Adrenal gland (tissue), 9 donors: ENCODE measurements at regions not wholly inside any gene's neighbourhood (a gene's known extent, or its start where the extent isn't known, plus 50 kb on each side); places are given as distances from the start of the nearest gene placed in this dataset.

Source experiments
- DNase-seq, 7 donors: peaks; one replicate each; pipeline ENCODE4 v3.0.0-alpha.2; 2019 to 2020
- H3K27ac ChIP-seq, 5 donors: fragments of 200-600 bp; sonication (generic) in 4 of 5; 1 replicate in 3 of 5; 2 replicates in 2 of 5; pipeline versions ENCODE4 v1.5.1 to v1.8.0; 2016 to 2020; ENCODE audit warnings: mild to moderate bottlenecking in 1 of 5
- H3K27me3 ChIP-seq: fragments of 200-600 bp; 2 replicates; pipeline ENCODE4 v1.8.0; 2021
- H3K36me3 ChIP-seq, 2 donors: fragments of 200-600 bp; replicated peaks in 1 of 2; 1 replicate in 1 of 2; 2 replicates in 1 of 2; pipeline versions ENCODE4 v1.5.1 to v1.8.0; 2018 to 2022
- H3K4me1 ChIP-seq, 2 donors: fragments of 200-600 bp; replicated peaks in 1 of 2; 1 replicate in 1 of 2; 2 replicates in 1 of 2; pipeline versions ENCODE4 v1.5.1 to v1.8.0; 2018 to 2021
- H3K4me3 ChIP-seq, 4 donors: fragments of 200-600 bp; sonication (generic) in 3 of 4; one replicate each; pipeline ENCODE4 v1.5.1; 2016 to 2018
- H3K9me3 ChIP-seq, 3 donors: fragments of 200-600 bp; sonication (generic) in 1 of 3; replicated peaks in 1 of 3; 1 replicate in 2 of 3; 2 replicates in 1 of 3; pipeline versions ENCODE4 v1.5.1 to v1.8.0; 2016 to 2021
- POLR2A ChIP-seq, 2 donors: fragments of 450-650 bp; IDR thresholded peaks; one replicate each; pipeline ENCODE4 v1.6.1; 2017; ENCODE audit warnings: antibody characterized with exemption in 2 of 2, mild to moderate bottlenecking in 2 of 2, moderate library complexity in 1 of 2
- WGBS, 4 donors: extraction: QIAGEN DNeasy Blood & Tissue Kit in 2 of 4; methylation state at CpG; one replicate each; pipeline versions ENCODE4 v1.1.5 to v1.1.7; 2013 to 2017; 5-methylcytosine and 5-hydroxymethylcytosine counted together
- intact Hi-C, 2 donors: fragments of 100-400 bp; cut with DNase I; formaldehyde crosslinking; loops; one replicate each; pipeline versions ENCODE4 v1.14.1 to v1.15.0; 2022 to 2023
- TF ChIP-seq, protein P1 (sequence below), 6 experiments: fragments of 450-650 bp in 4 of 6; fragments of 200-600 bp in 2 of 6; sonication (generic) in 1 of 6; IDR thresholded peaks; 1 replicate in 5 of 6; 2 replicates in 1 of 6; pipeline versions ENCODE4 v1.5.1 to v1.8.0; 2016 to 2021; ENCODE audit warnings: antibody characterized with exemption in 6 of 6, mild to moderate bottlenecking in 2 of 6, moderate library complexity in 1 of 6
- donor health status: healthy with polysubstance abuse.
- donor health status: Bipolar disorder and iron deficiency.
- donor health status: DM: yes; HTN: yes; CAD: no.
- donor health status: DM: no; HTN: no; CAD: no.
- donor health status: DM: no; HTN: no; CAD: no.

DNA sequence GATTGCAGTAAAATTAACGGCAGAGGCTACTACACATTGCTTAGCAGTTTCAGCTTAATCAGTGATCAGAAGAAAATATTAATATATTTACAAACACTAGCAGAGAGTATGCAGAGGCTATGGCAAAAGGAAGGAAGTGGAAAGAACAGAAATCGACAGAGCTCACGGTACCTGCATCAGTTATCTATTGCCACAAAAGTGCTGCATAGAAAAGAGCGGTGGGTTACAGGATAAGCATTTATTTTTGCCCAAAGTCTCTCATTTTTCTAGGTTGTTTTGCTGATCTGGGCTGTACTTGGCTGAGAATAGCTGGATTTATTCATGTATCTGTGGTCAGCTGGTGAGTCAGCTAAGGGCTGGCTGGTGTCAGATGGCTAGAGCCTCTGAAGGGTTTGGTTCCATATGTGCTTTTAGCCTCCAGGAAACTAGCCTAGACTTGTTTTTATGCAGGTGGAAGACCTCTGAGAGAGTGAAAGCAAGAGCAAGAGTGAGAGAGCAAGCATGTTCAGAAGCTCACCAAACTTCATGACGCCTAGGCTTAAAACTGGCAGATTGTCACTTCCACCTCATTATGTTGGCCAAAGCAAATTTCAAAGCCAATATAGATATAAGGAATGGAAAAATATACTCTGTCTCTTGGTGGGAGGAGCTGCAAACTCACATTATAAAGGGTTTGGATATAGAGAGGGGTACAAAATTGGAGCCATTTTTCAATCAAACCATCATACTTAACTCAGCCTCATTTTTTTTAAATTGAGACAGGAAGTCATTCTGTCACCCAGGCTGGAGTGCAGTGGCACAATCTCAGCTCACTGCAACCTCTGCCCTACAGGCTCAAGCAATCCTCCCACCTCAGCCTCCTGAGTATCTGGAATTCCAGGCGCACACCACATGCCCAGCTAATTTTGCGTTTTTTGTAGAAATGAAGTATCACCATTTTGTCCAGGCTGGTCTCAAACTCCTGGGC is 153.2 kb upstream of the RPL34 start:
- H3K36me3 ChIP-seq, result no peaks in the 10 kb centered on the region
- intact Hi-C loops, result no loop called here
- peak in 2 of 7 donors; percentile 7 to 24 for DNase-seq
- WGBS, 4 donors, result 79 to 88% (median 86%) methylated on average over 7 of the region's 7 CpGs
- no peak overlapping the region for H3K4me3 ChIP-seq
- H3K9me3 ChIP-seq, result no peaks in the 10 kb centered on the region
- TF ChIP-seq, protein P1, sequence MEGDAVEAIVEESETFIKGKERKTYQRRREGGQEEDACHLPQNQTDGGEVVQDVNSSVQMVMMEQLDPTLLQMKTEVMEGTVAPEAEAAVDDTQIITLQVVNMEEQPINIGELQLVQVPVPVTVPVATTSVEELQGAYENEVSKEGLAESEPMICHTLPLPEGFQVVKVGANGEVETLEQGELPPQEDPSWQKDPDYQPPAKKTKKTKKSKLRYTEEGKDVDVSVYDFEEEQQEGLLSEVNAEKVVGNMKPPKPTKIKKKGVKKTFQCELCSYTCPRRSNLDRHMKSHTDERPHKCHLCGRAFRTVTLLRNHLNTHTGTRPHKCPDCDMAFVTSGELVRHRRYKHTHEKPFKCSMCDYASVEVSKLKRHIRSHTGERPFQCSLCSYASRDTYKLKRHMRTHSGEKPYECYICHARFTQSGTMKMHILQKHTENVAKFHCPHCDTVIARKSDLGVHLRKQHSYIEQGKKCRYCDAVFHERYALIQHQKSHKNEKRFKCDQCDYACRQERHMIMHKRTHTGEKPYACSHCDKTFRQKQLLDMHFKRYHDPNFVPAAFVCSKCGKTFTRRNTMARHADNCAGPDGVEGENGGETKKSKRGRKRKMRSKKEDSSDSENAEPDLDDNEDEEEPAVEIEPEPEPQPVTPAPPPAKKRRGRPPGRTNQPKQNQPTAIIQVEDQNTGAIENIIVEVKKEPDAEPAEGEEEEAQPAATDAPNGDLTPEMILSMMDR (IDR thresholded peaks at IDR 0.05), result no peak
- no peak for TF ChIP-seq POLR2A (IDR thresholded peaks at IDR 0.05)
- no peaks in the 10 kb centered on the region for H3K27me3 ChIP-seq
- no peak overlapping the region for H3K27ac ChIP-seq
- no peaks in the 10 kb centered on the region for H3K4me1 ChIP-seq

DNA sequence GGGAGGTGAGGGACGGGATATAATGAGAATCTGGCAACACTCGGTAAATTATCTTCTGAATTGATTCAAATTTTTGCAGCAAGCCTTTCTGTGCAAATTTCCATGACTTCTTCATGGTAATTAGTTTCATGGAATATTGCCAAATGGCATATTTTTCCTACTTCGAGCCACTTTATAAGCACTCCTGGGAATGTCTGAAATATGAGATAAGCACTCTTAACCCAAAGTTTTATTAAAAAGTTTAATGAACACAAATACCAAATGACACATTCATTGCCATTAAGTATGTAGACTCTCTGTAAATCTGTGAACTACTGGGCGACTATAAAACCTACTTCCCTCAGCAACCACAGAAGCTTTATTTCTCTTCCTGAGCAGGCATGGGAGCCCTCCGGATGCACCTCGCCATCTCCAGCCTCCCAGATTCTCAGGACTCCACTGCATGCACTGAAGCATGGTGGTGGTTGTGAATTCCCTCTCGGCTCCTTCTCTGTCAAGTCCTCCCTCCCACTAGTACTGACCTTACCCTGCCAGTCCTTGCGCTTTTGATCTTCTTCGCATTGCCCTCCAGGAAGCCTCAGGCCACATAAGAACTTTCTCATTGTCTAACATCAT is 154.4 kb upstream of the RPL34 start:
- 77 to 80% (median 78%) methylated on average over 9 of the region's 9 CpGs for WGBS, 4 donors
- intact Hi-C loops, result no loop called here
- H3K9me3 ChIP-seq, result no peaks in the 10 kb centered on the region
- no peak overlapping the region for H3K4me3 ChIP-seq
- TF ChIP-seq, protein P1 (IDR thresholded peaks at IDR 0.05), result no peak
- TF ChIP-seq POLR2A (IDR thresholded peaks at IDR 0.05), result no peak
- no peak overlapping the region for H3K27ac ChIP-seq
- H3K36me3 ChIP-seq, result no peaks in the 10 kb centered on the region
- DNase-seq, result no peak
- H3K4me1 ChIP-seq, result no peaks in the 10 kb centered on the region
- H3K27me3 ChIP-seq, result no peaks in the 10 kb centered on the region

- Histone ChIP-seq H3K4me3 (no peak overlapping the region), H3K9me3 (no peaks in the 10 kb centered on the region), H3K27ac (no peak overlapping the region), H3K4me1 (no peaks in the 10 kb centered on the region), H3K36me3 (no peaks in the 10 kb centered on the region), H3K27me3 (no peaks in the 10 kb centered on the region)
- intact Hi-C loops, result no loop called here
- TF ChIP-seq, protein P1 (IDR thresholded peaks at IDR 0.05), result no peak
- TF ChIP-seq POLR2A (IDR thresholded peaks at IDR 0.05), result no peak
- DNase-seq, result no peak
- WGBS, 4 donors, result 52 to 71% (median 66%) methylated on average over 2 of the region's 2 CpGs
Observed at GRCh38 chr4:108458681-108459080, 161.7 kb upstream of the RPL34 start.

DNA sequence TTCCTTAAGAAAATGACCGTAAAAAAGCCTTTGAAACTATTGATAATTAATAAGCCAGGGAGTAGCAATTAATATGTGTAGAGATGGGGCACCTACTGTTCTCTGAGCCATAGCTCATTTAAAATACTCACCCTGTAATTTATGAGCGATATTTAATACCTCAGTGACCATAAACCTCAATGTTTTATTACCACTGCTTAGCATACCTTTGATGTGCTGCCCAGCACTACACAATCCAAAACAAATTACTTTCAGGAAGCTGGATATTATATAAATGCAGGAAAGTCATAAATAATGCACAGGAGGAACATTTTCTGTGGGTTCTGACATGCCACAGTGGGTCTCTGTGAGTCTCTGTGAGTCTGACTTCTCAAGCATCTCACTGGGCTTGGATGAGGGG is 166.1 kb upstream of the RPL34 start:
- no peaks in the 10 kb centered on the region for H3K4me1 ChIP-seq
- no peaks in the 10 kb centered on the region for H3K36me3 ChIP-seq
- intact Hi-C loops, result no loop called here
- no peaks in the 10 kb centered on the region for H3K9me3 ChIP-seq
- H3K27me3 ChIP-seq, result no peaks in the 10 kb centered on the region
- H3K4me3 ChIP-seq, result no peak overlapping the region
- WGBS, 4 donors, result 48 to 62% (median 56%) methylated on average over 2 of the region's 2 CpGs
- TF ChIP-seq POLR2A (IDR thresholded peaks at IDR 0.05), result no peak
- TF ChIP-seq, protein P1 (IDR thresholded peaks at IDR 0.05), result no peak
- no peak for DNase-seq
- H3K27ac ChIP-seq, result no peak overlapping the region
